Muscle layer of duodenum (tissue), 2 donors: ENCODE measurements at regions not wholly inside any gene's neighbourhood (a gene's known extent, or its start where the extent isn't known, plus 50 kb on each side); places are given as distances from the start of the nearest gene placed in this dataset.

ENCODE experiments used
- H3K27ac ChIP-seq: one replicate; pipeline ENCODE4 v1.7.0; 2013; ENCODE audit warnings: mild to moderate bottlenecking, low read length
- H3K27me3 ChIP-seq: one replicate; pipeline ENCODE4 v1.7.0; 2013; ENCODE audit warnings: low read depth, mild to moderate bottlenecking, control low read depth, low read length
- H3K36me3 ChIP-seq, 2 donors: one replicate each; pipeline ENCODE4 v1.7.0; 2013; ENCODE audit warnings: low read length in 2 of 2, control low read depth in 1 of 2, mild to moderate bottlenecking in 1 of 2; ENCODE audit not compliant: insufficient read depth in 2 of 2, control insufficient read depth in 1 of 2
- H3K4me1 ChIP-seq, 2 donors: one replicate each; pipeline ENCODE4 v1.7.0; 2013; ENCODE audit warnings: low read length in 2 of 2, mild to moderate bottlenecking in 2 of 2, control low read depth in 1 of 2, moderate library complexity in 1 of 2; ENCODE audit not compliant: insufficient read depth in 2 of 2, control insufficient read depth in 1 of 2
- H3K4me3 ChIP-seq, 2 donors: one replicate each; pipeline ENCODE4 v1.7.0; 2013; ENCODE audit warnings: low read length in 2 of 2, low read depth in 1 of 2, mild to moderate bottlenecking in 1 of 2
- H3K9me3 ChIP-seq, 2 donors: one replicate each; pipeline ENCODE4 v1.7.0; 2013; ENCODE audit warnings: low read length in 2 of 2, control low read depth in 1 of 2, mild to moderate bottlenecking in 1 of 2; ENCODE audit not compliant: control insufficient read depth in 1 of 2
- donor health status: healthy.

DNA sequence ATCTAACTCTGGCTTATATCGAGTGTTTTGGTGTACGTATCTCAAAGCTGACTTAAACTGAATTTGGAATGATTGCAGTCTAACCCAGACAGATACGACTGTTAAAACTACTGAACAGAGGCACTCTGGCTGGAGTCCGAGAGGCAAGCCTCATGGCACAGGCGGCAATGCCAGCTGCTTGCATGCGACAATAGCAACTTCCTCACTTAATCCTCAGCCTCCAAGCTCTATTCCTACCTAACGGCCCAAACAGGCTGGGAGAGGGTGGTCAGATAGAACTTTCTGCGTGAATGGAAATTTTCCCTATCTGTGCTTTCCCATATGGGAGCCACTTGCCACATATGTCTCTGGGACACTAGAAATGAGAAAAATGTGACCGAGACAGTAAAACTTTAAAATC is 292.0 kb upstream of the KLF6 start:
- Histone ChIP-seq H3K4me3 (no peak overlapping the region), H3K27ac (no peak overlapping the region)

DNA sequence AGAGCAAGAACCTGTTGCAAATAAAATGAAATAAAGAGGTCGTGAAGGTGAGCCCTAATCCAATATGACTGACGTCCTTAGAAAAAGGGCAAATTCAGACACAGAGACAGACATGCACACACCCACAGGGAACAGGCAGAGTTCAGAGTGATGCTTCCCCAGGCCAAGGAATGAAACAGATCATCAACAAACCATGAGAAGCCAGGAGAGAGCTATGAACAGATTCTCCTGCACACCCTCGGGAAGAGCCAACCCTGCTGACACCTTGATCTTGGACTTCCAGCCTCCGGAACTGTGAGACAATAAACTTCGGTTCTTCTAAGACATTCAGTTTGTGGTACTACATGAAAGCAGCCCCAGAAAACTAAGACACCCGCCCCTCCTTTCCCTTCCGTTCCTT is 290.4 kb upstream of the KLF6 start:
- no peaks in the 10 kb centered on the region for H3K36me3 ChIP-seq
- peaks cover 0 to 4% of the 10 kb centered on the region in 2 donors for H3K4me1 ChIP-seq
- H3K9me3 ChIP-seq, result no peaks in the 10 kb centered on the region
- no peak overlapping the region for H3K27ac ChIP-seq
- H3K27me3 ChIP-seq, result no peaks in the 10 kb centered on the region
- no peak overlapping the region for H3K4me3 ChIP-seq

More for the DNA sequence above, 292.0 kb upstream of the KLF6 start:
- Histone ChIP-seq H3K4me1 (peaks cover 0 to 4% of the 10 kb centered on the region in 2 donors), H3K36me3 (no peaks in the 10 kb centered on the region), H3K9me3 (no peaks in the 10 kb centered on the region), H3K27me3 (no peaks in the 10 kb centered on the region)

DNA sequence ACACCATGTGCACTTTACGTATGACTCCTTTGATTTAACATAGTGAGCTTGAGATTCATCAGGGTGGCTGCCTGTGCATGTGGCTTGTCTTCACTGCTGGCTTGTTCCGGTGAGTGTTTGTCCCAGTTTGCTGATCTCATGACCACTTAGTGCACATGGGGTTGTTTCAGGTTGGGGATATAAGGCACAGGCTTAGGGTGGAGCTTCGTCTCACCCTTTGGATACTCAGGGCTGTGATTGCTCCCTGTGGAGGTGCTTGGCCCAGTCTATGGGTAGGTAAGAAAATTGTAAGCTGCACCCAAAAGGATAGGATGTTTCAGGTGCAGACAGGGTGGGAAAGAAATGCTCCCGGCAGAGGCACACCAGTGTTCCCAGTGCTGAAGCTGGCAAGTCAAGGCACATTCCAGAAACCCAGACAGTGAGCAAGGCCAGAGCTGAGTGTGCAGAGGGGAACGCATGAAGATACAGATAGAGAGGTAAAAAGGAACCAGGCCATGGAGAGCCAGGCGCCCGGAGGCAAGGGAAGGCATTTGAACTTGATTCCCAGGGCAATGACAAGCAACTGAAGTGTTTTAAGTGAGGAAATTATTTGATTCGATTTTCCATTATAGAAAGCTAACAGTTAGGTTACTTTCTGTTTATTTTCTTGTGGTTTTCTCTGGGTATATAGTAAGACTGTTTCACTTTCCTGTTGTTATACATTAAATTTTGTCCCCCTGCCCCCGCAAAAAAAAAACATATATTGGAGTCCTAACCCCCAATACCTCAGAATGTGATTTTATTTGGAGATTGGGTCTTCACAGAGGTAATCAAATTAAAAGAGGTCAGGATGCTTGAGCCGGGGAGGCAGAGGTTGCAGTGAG is 289.8 kb upstream of the KLF6 start:
- no peak overlapping the region for H3K4me3 ChIP-seq
- H3K9me3 ChIP-seq, result no peaks in the 10 kb centered on the region
- H3K27ac ChIP-seq, result no peak overlapping the region
- no peaks in the 10 kb centered on the region for H3K27me3 ChIP-seq
- peaks cover 3 to 4% of the 10 kb centered on the region in 2 donors for H3K4me1 ChIP-seq
- H3K36me3 ChIP-seq, result no peaks in the 10 kb centered on the region

DNA sequence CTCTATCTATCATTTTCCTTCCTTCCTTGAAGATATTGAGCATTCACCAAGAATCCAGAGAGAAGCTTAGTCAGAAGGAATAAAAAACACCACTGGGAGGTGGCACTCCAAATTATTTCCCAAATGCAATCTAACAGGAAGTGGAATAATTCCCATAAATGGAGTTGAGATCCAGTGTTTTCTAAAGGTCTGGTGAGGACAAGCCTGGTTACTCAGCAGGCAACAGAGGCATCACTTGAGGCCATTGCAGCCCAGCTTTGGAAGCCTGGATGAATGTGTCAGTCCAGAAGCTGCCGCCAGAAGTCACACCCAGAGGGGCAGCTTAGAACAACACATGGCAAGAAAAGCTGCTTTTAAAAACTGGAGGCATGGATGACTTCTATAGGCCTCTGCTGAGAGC is 288.9 kb upstream of the KLF6 start:
- H3K4me1 ChIP-seq, result peaks cover 4% of the 10 kb centered on the region in 2 donors
- no peak overlapping the region for H3K27ac ChIP-seq
- H3K9me3 ChIP-seq, result no peaks in the 10 kb centered on the region
- no peaks in the 10 kb centered on the region for H3K27me3 ChIP-seq
- H3K36me3 ChIP-seq, result no peaks in the 10 kb centered on the region
- H3K4me3 ChIP-seq, result no peak overlapping the region

DNA sequence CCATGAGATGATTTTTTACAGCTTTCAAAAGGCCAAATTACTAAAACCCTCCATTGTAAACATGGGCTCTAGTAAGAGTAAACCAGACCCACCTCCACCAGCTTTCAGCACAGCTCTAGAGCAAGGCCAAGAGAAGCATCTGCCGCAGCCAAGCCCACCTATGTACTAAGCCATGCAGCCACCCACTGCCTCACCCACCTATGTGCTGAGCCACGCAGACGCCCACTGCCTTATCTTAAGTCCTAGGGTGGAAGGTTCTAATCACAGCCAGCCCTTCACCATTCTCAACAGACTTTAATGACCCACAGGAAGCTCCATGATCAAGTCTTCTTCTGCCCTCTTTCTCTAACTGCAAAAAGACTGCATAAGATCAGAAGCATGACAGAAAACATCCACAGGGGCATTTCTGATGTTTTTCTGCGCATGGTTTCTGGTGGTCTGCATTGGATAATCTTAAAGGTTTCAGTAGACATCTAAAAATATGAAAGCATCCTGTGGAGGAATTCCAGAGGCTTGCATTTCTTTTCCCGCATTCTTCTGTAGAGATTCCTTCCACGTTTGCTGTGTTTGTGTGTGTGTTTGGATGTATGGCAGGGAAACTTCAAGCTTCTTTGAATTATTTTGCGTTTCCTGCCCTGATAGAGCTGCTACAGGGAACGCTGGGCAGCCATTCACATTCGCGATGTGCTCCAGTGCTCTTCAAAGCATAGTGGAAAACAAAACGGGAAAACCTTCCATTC is 286.1 kb upstream of the KLF6 start:
- H3K9me3 ChIP-seq, result no peaks in the 10 kb centered on the region
- H3K27ac ChIP-seq, result no peak overlapping the region
- no peak overlapping the region for H3K4me3 ChIP-seq
- H3K36me3 ChIP-seq, result no peaks in the 10 kb centered on the region
- no peaks in the 10 kb centered on the region for H3K27me3 ChIP-seq
- peaks cover 4 to 15% of the 10 kb centered on the region in 2 donors for H3K4me1 ChIP-seq

DNA sequence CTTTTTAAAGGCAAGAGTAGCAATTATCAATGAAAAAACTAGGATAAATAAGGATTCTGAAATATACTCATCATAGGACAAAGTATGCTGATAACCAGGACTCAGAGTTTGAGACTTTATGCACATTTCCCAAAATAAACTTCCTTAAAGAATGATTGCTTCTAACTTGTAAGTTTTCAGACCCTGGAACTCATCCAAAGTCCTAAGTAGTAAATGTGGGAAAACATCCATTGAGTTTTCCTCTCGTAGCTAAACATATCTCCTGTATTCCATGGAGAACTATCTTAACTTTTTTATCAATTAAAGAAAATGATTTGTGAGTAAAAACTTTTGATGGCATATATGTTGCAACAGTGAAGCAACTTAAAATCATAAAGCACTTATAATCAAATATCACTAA is 285.2 kb upstream of the KLF6 start:
- Histone ChIP-seq H3K27ac (no peak overlapping the region), H3K4me1 (peaks cover 4 to 15% of the 10 kb centered on the region in 2 donors), H3K36me3 (no peaks in the 10 kb centered on the region), H3K27me3 (no peaks in the 10 kb centered on the region), H3K4me3 (no peak overlapping the region), H3K9me3 (no peaks in the 10 kb centered on the region)

DNA sequence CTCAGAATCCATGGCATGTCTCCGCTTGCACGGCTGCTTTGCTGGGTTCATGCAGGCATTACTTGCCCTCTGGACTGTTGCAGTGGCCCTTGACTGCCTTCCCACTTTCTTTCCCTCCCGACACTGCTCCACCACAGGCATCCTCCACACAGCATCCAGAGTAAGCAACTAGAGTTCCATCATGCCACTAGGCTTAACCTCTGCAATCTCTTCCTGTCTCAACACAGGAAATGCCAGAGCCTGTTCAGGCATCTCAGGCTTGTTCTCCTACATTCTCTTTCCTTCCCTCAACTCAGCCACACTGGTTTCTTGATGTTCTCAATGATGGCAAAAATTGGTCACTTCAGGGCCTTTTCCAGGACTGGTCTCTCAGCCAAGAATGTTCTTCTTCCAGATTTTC is 284.5 kb upstream of the KLF6 start:
- no peaks in the 10 kb centered on the region for H3K9me3 ChIP-seq
- H3K27ac ChIP-seq, result no peak overlapping the region

DNA sequence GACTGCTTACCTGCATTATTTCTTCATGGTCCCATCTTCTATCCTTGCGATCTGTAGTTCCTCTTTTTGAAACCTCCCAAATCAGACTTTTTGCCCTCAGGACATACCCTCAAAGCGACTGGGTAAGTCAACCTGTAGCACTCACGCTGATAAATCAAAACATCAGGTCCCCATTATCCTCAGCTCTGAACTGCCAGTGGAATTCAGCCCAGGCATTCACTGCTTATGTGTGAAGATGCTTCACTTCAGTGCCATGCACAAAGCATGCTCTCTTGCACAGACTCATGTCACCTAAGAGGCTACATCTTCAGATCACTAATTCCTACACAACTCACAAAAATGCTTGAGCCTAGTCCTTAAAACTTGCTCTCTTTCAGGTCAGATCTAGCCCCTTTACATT is 283.6 kb upstream of the KLF6 start:
- Histone ChIP-seq H3K4me3 (no peak overlapping the region), H3K27ac (no peak overlapping the region), H3K9me3 (no peaks in the 10 kb centered on the region), H3K27me3 (no peaks in the 10 kb centered on the region), H3K36me3 (no peaks in the 10 kb centered on the region), H3K4me1 (peaks cover 0 to 15% of the 10 kb centered on the region in 2 donors)

More for the DNA sequence above, 284.5 kb upstream of the KLF6 start:
- no peaks in the 10 kb centered on the region for H3K27me3 ChIP-seq
- H3K36me3 ChIP-seq, result no peaks in the 10 kb centered on the region
- H3K4me1 ChIP-seq, result peaks cover under 1 to 15% of the 10 kb centered on the region in 2 donors
- no peak overlapping the region for H3K4me3 ChIP-seq

DNA sequence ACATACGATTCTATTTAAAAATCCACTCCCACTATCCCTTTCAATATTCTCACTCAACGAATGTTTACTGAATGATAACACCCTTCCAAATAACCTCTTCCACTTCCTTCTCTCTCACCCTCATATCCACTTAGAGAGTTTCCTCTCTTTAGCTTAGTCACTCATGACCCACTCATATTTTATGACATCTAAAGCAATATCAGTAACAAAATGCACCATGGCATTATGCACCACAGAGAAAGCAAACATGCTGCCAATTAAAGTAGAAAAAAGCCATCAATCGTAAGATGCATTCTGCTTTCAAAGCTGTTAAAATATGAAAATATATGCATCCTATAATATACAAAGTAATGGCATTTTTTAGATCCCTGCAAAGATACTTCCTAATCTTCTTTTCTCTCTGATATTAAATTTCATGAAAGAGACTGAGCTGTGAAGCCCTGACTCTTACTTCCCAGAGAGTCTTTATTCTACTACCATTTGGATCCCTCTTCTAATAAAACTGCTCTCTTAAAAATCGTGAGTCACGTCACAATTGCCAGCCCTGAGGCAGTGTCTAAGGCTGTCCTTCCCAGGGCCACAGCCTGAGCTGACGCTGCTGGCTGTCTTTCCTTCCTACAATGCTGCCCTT is 283.0 kb upstream of the KLF6 start:
- H3K27me3 ChIP-seq, result no peaks in the 10 kb centered on the region
- no peaks in the 10 kb centered on the region for H3K9me3 ChIP-seq
- H3K27ac ChIP-seq, result peak overlapping the region; percentile 68
- peaks cover 0 to 15% of the 10 kb centered on the region in 2 donors for H3K4me1 ChIP-seq
- H3K36me3 ChIP-seq, result no peaks in the 10 kb centered on the region
- no peak overlapping the region for H3K4me3 ChIP-seq

DNA sequence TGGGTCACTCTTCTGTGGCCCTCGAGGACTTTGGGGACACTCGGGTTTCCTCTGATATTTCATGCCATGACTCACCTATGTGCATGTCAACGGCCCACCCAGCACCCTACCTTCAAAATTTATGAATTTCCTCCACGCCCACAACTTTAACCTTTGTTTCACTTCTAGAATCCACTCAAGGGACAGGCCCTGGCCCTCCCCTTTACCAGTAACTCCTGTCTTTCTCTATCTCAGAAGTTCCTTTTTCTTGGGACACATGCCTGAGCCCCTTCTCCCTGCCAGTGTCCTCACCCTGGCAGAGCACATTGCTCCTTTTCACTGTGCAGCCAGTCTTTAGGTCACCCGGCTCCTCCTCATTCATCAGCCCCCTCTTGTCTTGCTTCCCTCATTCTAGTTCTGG is 282.5 kb upstream of the KLF6 start:
- H3K4me3 ChIP-seq, result no peak overlapping the region
- H3K9me3 ChIP-seq, result no peaks in the 10 kb centered on the region
- no peaks in the 10 kb centered on the region for H3K36me3 ChIP-seq
- no peaks in the 10 kb centered on the region for H3K27me3 ChIP-seq
- H3K27ac ChIP-seq, result peak overlapping the region; percentile 68
- peaks cover 0 to 15% of the 10 kb centered on the region in 2 donors for H3K4me1 ChIP-seq
